Ishikawa (cell line): ENCODE measurements at regions not wholly inside any gene's neighbourhood (a gene's known extent, or its start where the extent isn't known, plus 50 kb on each side); places are given as distances from the start of the nearest gene placed in this dataset.

Experiments
- CREB1 ChIP-seq: IDR thresholded peaks from 2 replicates; pipeline ENCODE4 v1.6.1; 2012; ENCODE audit warnings: low read depth
- EGR1 ChIP-seq: IDR thresholded peaks from 2 replicates; pipeline ENCODE4 v1.6.1; 2012
- EP300 ChIP-seq: IDR thresholded peaks from 2 replicates; pipeline ENCODE4 v1.6.1; 2012; ENCODE audit warnings: borderline replicate concordance
- FOXM1 ChIP-seq: IDR thresholded peaks from 2 replicates; pipeline ENCODE4 v1.6.1; 2012; ENCODE audit warnings: low read depth, borderline replicate concordance
- MAX ChIP-seq: IDR thresholded peaks from 2 replicates; pipeline ENCODE4 v1.6.1; 2012
- NFIC ChIP-seq: IDR thresholded peaks from 2 replicates; pipeline ENCODE4 v1.6.1; 2012
- RAD21 ChIP-seq: IDR thresholded peaks from 2 replicates; pipeline ENCODE4 v1.6.1; 2012; ENCODE audit warnings: low read depth
- REST ChIP-seq: IDR thresholded peaks from 2 replicates; pipeline ENCODE4 v1.6.1; 2012; ENCODE audit warnings: low read depth, mild to moderate bottlenecking
- TAF1 ChIP-seq: IDR thresholded peaks from 2 replicates; pipeline ENCODE4 v1.6.1; 2012; ENCODE audit warnings: low read depth, mild to moderate bottlenecking
- TCF12 ChIP-seq: IDR thresholded peaks from 2 replicates; pipeline ENCODE4 v1.6.1; 2012; ENCODE audit warnings: low read depth
- TEAD4 ChIP-seq: IDR thresholded peaks from 2 replicates; pipeline ENCODE4 v1.6.1; 2012
- USF1 ChIP-seq: IDR thresholded peaks from 2 replicates; pipeline ENCODE4 v1.6.1; 2012
- YY1 ChIP-seq: IDR thresholded peaks from 2 replicates; pipeline ENCODE4 v1.6.1; 2012; ENCODE audit warnings: low read depth
- ZBTB7A ChIP-seq: IDR thresholded peaks from 2 replicates; pipeline ENCODE4 v1.6.1; 2012; ENCODE audit warnings: low read depth

- TF ChIP-seq EGR1 = no peak
These were observed 64.1 kb downstream of the CFAP44 start for GRCh38 chr3:113377158-113377557.

- TF ChIP-seq USF1 (no peak), TEAD4 (no peak), NFIC (no peak), TCF12 (no peak), CREB1 (no peak), RAD21 (no peak), ZBTB7A (no peak), FOXM1 (no peak), EGR1 (no peak), TAF1 (no peak)
These were observed 67.2 kb downstream of the CFAP44 start for GRCh38 chr3:113374078-113374477.

GRCh38 chr3:113354307-113354706, 87.0 kb downstream of the CFAP44 start:
- TF ChIP-seq FOXM1 (no peak), MAX (no peak), TAF1 (no peak), YY1 (no peak), NFIC (no peak), EP300 (no peak), USF1 (no peak), ZBTB7A (no peak), CREB1 (no peak), TCF12 (no peak), RAD21 (no peak), REST (no peak), TEAD4 (no peak)

- no peak for TF ChIP-seq EP300
- TF ChIP-seq NFIC = no peak
- no peak for TF ChIP-seq ZBTB7A
These were observed 87.6 kb downstream of the CFAP44 start for GRCh38 chr3:113353678-113354077.

GRCh38 chr3:113340785-113341184, 100.5 kb downstream of the CFAP44 start:
- TF ChIP-seq CREB1 = no peak
- no peak for TF ChIP-seq ZBTB7A
- TF ChIP-seq RAD21 = no peak
- TF ChIP-seq EP300 = no peak
- TF ChIP-seq REST = no peak
- no peak for TF ChIP-seq TEAD4
- TF ChIP-seq FOXM1 = no peak
- TF ChIP-seq MAX = no peak
- no peak for TF ChIP-seq YY1

- TF ChIP-seq RAD21 = peak; percentile 12; the same call in 1 of the 2 replicates
- TF ChIP-seq YY1 = no peak
These were observed 101.6 kb downstream of the CFAP44 start for GRCh38 chr3:113339616-113340244.
